Thoracic aorta (tissue), 2 donors: ENCODE measurements at regions not wholly inside any gene's neighbourhood (a gene's known extent, or its start where the extent isn't known, plus 50 kb on each side); places are given as distances from the start of the nearest gene placed in this dataset.

Source experiments
- ATAC-seq: fragments of 150-250 bp; one replicate; pipeline ENCODE4 v1.8.0; 2017; ENCODE audit warnings: low read depth; ENCODE audit not compliant: insufficient number of reproducible peaks, low FRiP score
- DNase-seq: peaks from one replicate; pipeline ENCODE4 v3.0.0-alpha.2; 2020; ENCODE audit warnings: low spot score
- H3K27ac ChIP-seq, 2 donors: fragments of 200-600 bp; sonication (generic); 1 replicate in 1 of 2; 2 replicates in 1 of 2; pipeline ENCODE4 v1.5.1; 2016; ENCODE audit warnings: mild to moderate bottlenecking in 2 of 2, moderate library complexity in 2 of 2
- H3K27me3 ChIP-seq: fragments of 200-600 bp; sonication (generic); replicated peaks from 2 replicates; pipeline ENCODE4 v1.6.0; 2016; ENCODE audit warnings: mild to moderate bottlenecking; ENCODE audit not compliant: insufficient read depth
- H3K36me3 ChIP-seq: fragments of 200-600 bp; sonication (generic); one replicate; pipeline ENCODE4 v1.5.1; 2016
- H3K4me1 ChIP-seq, 2 donors: fragments of 200-600 bp; sonication (generic); 1 replicate in 1 of 2; 2 replicates in 1 of 2; pipeline versions ENCODE4 v1.5.1 to v1.6.0; 2016; ENCODE audit warnings: low read depth in 2 of 2, mild to moderate bottlenecking in 1 of 2; ENCODE audit not compliant: control insufficient read depth in 1 of 2
- H3K4me3 ChIP-seq: fragments of 200-600 bp; sonication (generic); 2 replicates; pipeline ENCODE4 v1.5.1; 2016; ENCODE audit warnings: mild to moderate bottlenecking
- H3K9me3 ChIP-seq: fragments of 200-600 bp; sonication (generic); 2 replicates; pipeline ENCODE4 v1.5.1; 2016
- TF ChIP-seq, protein P1 (sequence below): fragments of 200-600 bp; sonication (generic); IDR thresholded peaks from one replicate; pipeline ENCODE4 v1.5.1; 2019; ENCODE audit warnings: antibody characterized with exemption

DNA sequence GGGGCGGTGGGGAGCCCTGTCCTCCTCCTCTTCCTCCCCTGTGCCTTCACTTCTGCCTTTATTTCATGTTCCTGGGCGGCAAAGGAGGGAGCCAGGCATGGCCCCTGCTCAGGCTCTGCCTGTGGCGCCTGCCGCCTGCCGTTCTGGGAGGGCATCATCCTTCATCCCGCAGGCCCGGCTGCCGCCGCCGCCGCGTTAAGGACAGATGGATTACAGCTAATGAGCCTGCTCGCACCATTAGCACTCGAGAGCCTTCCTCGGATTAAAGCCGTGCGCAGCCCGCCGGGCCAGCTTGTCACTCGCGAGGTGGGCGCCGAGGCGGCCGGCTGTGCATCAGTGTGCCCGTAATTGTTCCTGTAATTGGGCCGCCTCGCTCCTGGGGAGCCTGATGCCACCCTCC, 127.7 kb upstream of the GSE1 start:
- no peak overlapping the region for H3K27ac ChIP-seq
- no peaks in the 10 kb centered on the region for H3K27me3 ChIP-seq
- no peaks in the 10 kb centered on the region for H3K4me1 ChIP-seq
- ATAC-seq (no peak), DNase-seq (no peak)
- no peak overlapping the region for H3K4me3 ChIP-seq
- no peaks in the 10 kb centered on the region for H3K9me3 ChIP-seq
- TF ChIP-seq, protein P1, sequence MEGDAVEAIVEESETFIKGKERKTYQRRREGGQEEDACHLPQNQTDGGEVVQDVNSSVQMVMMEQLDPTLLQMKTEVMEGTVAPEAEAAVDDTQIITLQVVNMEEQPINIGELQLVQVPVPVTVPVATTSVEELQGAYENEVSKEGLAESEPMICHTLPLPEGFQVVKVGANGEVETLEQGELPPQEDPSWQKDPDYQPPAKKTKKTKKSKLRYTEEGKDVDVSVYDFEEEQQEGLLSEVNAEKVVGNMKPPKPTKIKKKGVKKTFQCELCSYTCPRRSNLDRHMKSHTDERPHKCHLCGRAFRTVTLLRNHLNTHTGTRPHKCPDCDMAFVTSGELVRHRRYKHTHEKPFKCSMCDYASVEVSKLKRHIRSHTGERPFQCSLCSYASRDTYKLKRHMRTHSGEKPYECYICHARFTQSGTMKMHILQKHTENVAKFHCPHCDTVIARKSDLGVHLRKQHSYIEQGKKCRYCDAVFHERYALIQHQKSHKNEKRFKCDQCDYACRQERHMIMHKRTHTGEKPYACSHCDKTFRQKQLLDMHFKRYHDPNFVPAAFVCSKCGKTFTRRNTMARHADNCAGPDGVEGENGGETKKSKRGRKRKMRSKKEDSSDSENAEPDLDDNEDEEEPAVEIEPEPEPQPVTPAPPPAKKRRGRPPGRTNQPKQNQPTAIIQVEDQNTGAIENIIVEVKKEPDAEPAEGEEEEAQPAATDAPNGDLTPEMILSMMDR, result no peak
- H3K36me3 ChIP-seq, result no peaks in the 10 kb centered on the region

GRCh38 chr16:85486256-85486915, 126.7 kb upstream of the GSE1 start:
- Histone ChIP-seq H3K36me3 (no peaks in the 10 kb centered on the region), H3K4me3 (no peak overlapping the region), H3K27ac (no peak overlapping the region), H3K27me3 (no peaks in the 10 kb centered on the region), H3K4me1 (peaks cover 0 to 5% of the 10 kb centered on the region in 2 donors), H3K9me3 (no peaks in the 10 kb centered on the region)
- DNase-seq (no peak), ATAC-seq (no peak)
- TF ChIP-seq, protein P1, result no peak

DNA sequence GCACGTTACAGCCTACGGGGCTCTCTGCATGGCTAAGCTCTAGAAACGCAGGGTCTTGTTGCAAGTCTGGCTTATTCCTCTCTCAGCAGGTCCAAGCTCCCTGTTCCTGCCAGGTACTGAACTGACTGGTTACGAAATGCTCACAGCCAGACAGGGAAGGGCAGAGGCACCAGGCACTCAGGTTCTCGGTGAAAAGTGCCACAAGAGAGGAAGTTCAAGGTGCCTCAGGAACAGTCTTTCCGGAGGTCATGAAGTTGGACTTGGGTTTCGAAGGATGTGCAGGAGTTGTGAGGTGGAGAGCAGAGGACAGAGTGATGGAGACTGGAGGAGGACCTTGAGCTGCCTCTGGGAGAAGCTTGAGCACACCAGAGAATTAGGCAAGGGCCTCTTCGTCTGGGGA, 124.7 kb upstream of the GSE1 start:
- Histone ChIP-seq H3K36me3 (no peaks in the 10 kb centered on the region), H3K27ac (no peak overlapping the region), H3K4me3 (no peak overlapping the region), H3K4me1 (peaks cover 6 to 21% of the 10 kb centered on the region in 2 donors), H3K27me3 (no peaks in the 10 kb centered on the region), H3K9me3 (no peaks in the 10 kb centered on the region)
- TF ChIP-seq, protein P1, result no peak
- ATAC-seq (no peak), DNase-seq (no peak)

- H3K27ac ChIP-seq, result no peak overlapping the region
- TF ChIP-seq, protein P1, result no peak
- ATAC-seq (no peak), DNase-seq (no peak)
- peaks cover 6 to 21% of the 10 kb centered on the region in 2 donors for H3K4me1 ChIP-seq
- H3K9me3 ChIP-seq, result no peaks in the 10 kb centered on the region
- no peaks in the 10 kb centered on the region for H3K36me3 ChIP-seq
- no peak overlapping the region for H3K4me3 ChIP-seq
- H3K27me3 ChIP-seq, result no peaks in the 10 kb centered on the region
Observed at GRCh38 chr16:85490407-85491057, 122.6 kb upstream of the GSE1 start.

DNA sequence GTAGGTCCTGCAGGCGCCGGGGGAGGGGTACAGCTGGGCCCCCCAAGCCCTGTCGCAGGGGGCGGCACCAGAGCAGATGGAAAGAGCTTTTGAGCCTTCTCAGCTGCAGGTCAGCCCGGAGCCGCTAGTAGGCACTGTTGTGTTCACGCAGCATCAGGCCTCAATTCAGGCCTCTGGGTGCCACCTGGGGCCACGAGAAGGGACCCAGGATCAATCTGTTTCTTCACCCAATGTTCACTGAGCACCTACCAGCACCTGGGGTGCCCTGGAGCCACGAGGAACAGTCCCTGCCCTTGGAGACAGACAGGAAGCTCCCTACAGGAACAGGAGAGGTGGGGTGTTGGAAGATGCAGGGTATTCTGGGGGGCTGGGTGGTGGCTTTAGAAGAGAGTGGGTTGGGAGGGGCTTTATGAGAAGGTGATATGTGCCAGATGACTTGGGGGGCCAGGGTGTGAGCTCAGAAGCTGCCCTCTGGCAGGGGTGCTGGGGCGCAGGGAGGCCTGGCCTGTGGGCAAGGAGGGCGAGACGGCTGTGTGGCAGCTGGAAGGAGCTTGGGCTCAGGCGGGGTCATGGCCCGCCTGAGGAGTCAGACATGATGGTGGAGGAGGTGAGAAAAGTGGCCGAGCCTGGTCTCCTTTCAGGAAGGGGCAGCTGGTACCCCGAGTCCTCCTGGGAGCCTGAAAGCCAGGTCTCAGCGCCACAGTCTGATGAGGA, 121.9 kb upstream of the GSE1 start:
- peaks cover 6 to 21% of the 10 kb centered on the region in 2 donors for H3K4me1 ChIP-seq
- no peak overlapping the region for H3K4me3 ChIP-seq
- no peaks in the 10 kb centered on the region for H3K9me3 ChIP-seq
- TF ChIP-seq, protein P1, result no peak
- no peaks in the 10 kb centered on the region for H3K36me3 ChIP-seq
- H3K27me3 ChIP-seq, result no peaks in the 10 kb centered on the region
- ATAC-seq (no peak), DNase-seq (no peak)
- peak overlapping the region in 1 of 2 donors; percentile 13 for H3K27ac ChIP-seq
